ENCODE measurements at regions not wholly inside any gene's neighbourhood (a gene's known extent, or its start where the extent isn't known, plus 50 kb on each side); places are given as distances from the start of the nearest gene placed in this dataset.

GRCh38 chr6:168189200-168190013 lies 110.4 kb upstream of the FRMD1 start:
- no peak for TF ChIP-seq CTCF (IDR thresholded peaks at IDR 0.05)
- TF ChIP-seq POLR2A (IDR thresholded peaks at IDR 0.05), result no peak

Data from body of pancreas (tissue), 4 donors.